Breast epithelium (tissue), 3 donors: ENCODE measurements at regions not wholly inside any gene's neighbourhood (a gene's known extent, or its start where the extent isn't known, plus 50 kb on each side); places are given as distances from the start of the nearest gene placed in this dataset.
"Not testable (repeated sequence)": the region's sequence is repeated elsewhere in the genome, so short reads cannot be mapped to it uniquely, and the experiment has no call there.

Source experiments
- POLR2A ChIP-seq: fragments of 450-650 bp; IDR thresholded peaks from one replicate; pipeline ENCODE4 v1.6.1; 2016; ENCODE audit warnings: antibody characterized with exemption, mild to moderate bottlenecking, moderate library complexity
- POLR2AphosphoS5 ChIP-seq, 3 donors: sonication (generic); formaldehyde crosslinking; IDR thresholded peaks; one replicate each; pipeline ENCODE4 v1.6.1; 2017; ENCODE audit warnings: antibody characterized with exemption in 3 of 3
- TF ChIP-seq, protein P1 (sequence below), 3 donors: fragments of 450-650 bp; IDR thresholded peaks; one replicate each; pipeline ENCODE4 v1.5.1; 2016 to 2017; ENCODE audit warnings: antibody characterized with exemption in 3 of 3, mild to moderate bottlenecking in 3 of 3, moderate library complexity in 3 of 3

- TF ChIP-seq POLR2A; POLR2AphosphoS5 (IDR thresholded peaks at IDR 0.05): not testable (repeated sequence)
- TF ChIP-seq, protein P1, sequence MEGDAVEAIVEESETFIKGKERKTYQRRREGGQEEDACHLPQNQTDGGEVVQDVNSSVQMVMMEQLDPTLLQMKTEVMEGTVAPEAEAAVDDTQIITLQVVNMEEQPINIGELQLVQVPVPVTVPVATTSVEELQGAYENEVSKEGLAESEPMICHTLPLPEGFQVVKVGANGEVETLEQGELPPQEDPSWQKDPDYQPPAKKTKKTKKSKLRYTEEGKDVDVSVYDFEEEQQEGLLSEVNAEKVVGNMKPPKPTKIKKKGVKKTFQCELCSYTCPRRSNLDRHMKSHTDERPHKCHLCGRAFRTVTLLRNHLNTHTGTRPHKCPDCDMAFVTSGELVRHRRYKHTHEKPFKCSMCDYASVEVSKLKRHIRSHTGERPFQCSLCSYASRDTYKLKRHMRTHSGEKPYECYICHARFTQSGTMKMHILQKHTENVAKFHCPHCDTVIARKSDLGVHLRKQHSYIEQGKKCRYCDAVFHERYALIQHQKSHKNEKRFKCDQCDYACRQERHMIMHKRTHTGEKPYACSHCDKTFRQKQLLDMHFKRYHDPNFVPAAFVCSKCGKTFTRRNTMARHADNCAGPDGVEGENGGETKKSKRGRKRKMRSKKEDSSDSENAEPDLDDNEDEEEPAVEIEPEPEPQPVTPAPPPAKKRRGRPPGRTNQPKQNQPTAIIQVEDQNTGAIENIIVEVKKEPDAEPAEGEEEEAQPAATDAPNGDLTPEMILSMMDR (IDR thresholded peaks at IDR 0.05), result not testable (repeated sequence)
Observed at GRCh38 chr13:18963684-18964083, 217.9 kb downstream of the TUBA3C start.
